GM18505 (cell line): ENCODE measurements at regions not wholly inside any gene's neighbourhood (a gene's known extent, or its start where the extent isn't known, plus 50 kb on each side); places are given as distances from the start of the nearest gene placed in this dataset.

Experiments used
- ATAC-seq: cut with Tn5 transposase; IDR thresholded peaks from one replicate; pipeline ENCODE4 v1.9.1; 2021; ENCODE audit not compliant: unreplicated experiment
- POLR2A ChIP-seq: IDR thresholded peaks from 4 replicates; pipeline ENCODE4 v1.6.1; 2011; ENCODE audit warnings: borderline replicate concordance; ENCODE audit not compliant: insufficient read depth, insufficient read length; ENCODE audit errors: extremely low read depth

GRCh38 chr15:46316024-46316423 is 681.2 kb downstream of the SQOR start:
- no peak for ATAC-seq
- TF ChIP-seq POLR2A: no peak

DNA sequence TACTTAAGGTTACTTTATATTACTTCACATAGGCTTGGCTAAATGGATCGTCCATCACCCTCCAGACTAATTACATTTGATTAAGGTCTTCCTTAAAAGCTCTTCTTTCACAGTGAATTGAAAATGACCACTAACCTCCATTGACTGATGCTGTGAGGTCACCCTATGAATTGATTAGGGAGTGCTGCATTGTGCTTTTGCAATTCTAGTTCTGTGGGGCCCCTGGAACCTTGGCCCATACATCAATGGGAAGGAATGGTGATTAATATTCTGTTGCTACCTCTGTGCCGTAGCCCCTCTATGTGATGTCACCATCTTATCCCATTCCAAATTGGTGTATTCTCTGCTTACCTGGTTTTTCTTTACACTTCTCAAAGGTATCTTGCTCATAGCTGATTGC is 682.2 kb downstream of the SQOR start:
- ATAC-seq: no peak
- TF ChIP-seq POLR2A: no peak

DNA sequence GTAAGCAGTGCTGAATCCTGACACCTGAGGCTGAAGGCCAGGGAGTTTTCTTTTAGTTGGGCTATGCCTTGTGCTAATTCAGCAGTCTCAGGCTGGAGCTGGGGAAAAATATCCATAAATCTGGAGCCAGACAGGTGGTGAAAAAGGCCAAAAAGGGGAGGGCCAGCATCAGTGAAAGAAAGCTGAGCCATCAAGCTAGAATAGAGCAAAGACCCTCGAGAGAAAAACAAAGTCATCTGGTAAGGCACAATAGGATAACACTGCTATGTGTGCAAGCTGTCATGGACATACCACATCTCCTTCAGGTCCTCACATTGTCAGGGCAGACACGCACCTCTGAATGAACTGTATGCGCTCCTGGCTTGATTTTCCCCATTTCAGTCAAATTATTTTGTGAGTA is 687.9 kb downstream of the SQOR start:
- no peak for ATAC-seq
- no peak for TF ChIP-seq POLR2A

DNA sequence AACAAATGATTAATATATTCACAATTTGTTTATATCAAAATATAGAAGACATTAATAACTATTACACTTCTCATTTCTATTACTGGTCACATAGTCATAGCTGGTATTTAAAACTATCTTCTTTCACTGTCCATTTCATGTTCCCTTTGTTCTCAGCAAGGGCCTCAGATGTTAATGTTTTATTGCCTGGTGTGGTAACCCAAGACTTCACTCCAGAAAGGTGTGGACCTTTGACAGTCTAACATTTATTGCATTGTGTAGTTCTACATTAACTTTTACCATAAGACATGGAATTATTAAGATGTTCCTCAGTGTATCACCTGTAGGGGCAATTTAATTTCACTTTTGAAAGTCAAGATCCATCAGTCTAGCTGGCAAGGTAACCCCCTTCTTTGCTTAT is 691.3 kb downstream of the SQOR start:
- TF ChIP-seq POLR2A: no peak

GRCh38 chr15:46328821-46329220 is 694.0 kb downstream of the SQOR start:
- TF ChIP-seq POLR2A: no peak

More for the DNA sequence above, 691.3 kb downstream of the SQOR start:
- no peak for ATAC-seq

DNA sequence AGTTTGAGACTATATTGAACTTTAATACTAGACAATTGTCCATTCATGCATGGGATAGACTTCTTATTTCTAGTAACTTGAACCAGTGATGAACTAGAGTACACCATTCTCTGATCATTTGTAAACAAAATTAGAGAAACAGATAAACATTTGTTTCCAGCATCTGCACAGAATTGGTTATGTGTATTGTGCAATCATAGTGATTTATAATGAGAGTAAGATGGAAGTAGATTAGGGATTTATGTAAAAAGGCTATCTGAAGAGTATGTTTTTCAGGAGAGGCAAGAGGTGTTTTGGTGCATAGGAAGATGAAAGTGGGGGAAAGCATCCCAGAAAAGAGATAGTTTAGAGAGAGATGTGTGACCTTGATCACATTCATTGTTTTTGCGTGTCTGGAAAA is 695.0 kb downstream of the SQOR start:
- no peak for ATAC-seq
- no peak for TF ChIP-seq POLR2A

More at GRCh38 chr15:46328821-46329220, 694.0 kb downstream of the SQOR start:
- ATAC-seq: no peak

- ATAC-seq: no peak
- TF ChIP-seq POLR2A: no peak
Measured at GRCh38 chr15:46331546-46331945, 696.7 kb downstream of the SQOR start.

GRCh38 chr15:46343196-46343935 is 708.5 kb downstream of the SQOR start:
- no peak for ATAC-seq
- TF ChIP-seq POLR2A: no peak

- no peak for TF ChIP-seq POLR2A
- no peak for ATAC-seq
Measured at GRCh38 chr15:46344115-46344724, 709.4 kb downstream of the SQOR start.

DNA sequence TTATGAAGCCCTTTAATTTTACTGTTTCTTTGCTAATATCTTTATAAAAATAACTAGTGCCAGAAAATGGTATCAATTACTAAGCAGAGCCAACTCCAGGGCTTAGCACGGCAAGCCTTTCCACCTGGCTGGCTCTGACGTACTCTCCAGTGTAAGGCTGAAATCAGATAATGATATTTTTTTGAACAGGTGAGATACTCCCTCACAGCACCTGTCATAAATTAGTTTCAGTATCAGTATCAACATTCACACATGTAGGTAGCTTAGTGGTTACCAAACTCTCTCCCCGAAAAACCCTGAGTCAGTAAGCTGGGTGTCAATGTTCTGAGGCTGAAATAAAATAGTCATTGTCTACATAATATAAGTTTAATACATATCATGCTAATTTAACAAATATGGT is 710.1 kb downstream of the SQOR start:
- no peak for TF ChIP-seq POLR2A

DNA sequence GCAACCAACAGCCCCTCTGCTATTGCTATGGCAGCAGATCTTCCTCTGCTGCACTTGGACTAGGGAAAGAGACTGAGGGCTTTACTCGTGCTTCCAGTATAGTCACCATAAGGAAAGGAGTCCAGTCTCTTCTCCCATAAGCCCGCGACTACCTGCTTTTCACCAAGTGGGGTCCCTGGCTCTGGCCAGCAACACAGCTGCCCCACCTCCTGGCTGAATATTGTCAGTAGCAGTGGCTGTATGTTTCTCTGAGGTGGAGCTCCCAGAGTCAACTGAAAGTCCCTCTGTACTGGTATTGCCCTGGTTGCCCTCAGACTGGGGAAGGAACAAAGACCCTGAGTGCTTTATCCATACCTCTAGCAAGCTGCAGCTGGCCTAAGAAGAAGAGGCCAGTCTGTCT is 719.6 kb downstream of the SQOR start:
- no peak for TF ChIP-seq POLR2A
- ATAC-seq: no peak

More for the DNA sequence above, 710.1 kb downstream of the SQOR start:
- ATAC-seq: no peak

DNA sequence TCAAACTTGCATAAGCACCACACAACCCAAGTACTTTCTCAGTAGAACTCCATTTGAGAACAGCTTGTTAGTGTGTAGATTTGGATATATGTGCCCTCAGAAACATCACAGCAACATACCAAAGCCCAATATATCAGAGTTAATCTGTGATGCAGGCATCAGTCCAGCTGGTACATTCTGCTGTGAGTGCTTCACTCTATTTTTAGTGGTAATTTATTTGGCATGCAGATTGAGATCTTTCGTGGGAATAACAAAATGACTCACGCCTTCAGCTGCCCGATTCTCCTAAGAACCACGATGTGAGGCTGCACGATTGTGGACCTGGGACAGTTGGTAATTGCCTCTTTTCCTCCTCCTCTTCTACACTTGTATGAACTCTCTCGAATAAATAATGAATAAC is 730.7 kb downstream of the SQOR start:
- TF ChIP-seq POLR2A: no peak
- ATAC-seq: no peak

- no peak for ATAC-seq
- no peak for TF ChIP-seq POLR2A
Measured at GRCh38 chr15:46366360-46367007, 731.7 kb downstream of the SQOR start.

DNA sequence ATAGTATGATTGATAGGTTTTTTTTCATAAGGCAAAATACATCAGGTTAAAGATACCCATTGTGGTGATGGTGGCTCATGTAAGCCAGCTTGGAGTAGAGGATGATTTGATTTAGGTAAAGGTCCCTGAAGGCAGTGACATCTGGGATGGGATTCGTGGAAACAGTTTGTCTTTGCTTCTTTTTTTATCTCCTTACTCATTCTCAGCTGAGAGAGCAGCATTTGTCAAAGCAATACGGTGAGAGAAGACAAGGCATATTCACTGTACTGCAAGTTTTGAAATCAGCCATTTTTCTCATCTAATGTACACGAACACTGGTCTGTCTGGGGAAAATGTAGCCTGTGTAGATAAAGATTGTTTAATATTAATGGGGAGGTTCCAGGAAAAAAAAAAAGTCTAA is 749.1 kb downstream of the SQOR start:
- TF ChIP-seq POLR2A: no peak
- no peak for ATAC-seq

DNA sequence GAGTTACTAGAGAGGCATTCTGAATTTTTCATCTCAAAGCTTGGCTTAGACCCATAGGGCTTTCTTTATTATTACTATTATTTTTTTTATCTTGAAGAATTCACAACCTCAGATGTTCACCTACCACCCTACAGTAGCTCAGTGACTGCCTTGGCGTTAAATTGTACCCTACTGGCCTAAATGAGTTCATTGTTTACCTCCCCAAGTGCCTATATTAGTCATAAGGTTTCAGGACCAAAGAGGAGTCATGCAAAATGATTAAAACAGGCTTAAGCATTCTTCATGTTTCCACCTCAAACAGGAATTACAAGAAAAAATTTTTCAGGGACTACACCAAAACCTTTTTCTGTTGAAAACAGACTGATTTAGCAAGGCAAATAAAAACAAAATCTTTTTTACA is 751.5 kb downstream of the SQOR start:
- TF ChIP-seq POLR2A: no peak

DNA sequence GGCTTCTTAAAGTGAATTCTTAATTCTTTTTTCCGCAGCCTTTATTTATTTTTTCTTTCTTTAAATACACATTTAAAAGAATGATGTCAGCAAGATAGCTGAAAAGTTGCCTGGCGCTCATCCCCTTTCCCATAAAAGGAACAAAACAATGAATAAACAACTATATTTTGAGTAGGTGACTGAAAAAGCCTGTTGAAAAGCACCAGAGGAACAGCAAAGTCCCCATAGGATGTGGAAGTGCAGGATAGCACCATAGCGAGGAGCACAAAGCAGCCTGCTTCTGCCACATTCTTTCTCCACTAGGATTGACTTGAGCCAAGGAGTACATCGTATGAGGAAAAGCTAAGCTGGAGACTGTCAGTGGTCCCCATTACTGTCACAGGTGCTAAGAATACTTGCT is 754.9 kb downstream of the SQOR start:
- TF ChIP-seq POLR2A: no peak
- no peak for ATAC-seq

More for the DNA sequence above, 751.5 kb downstream of the SQOR start:
- ATAC-seq: no peak
